AG09309 (cell line): ENCODE measurements at regions not wholly inside any gene's neighbourhood (a gene's known extent, or its start where the extent isn't known, plus 50 kb on each side); places are given as distances from the start of the nearest gene placed in this dataset.

Source experiments
- DNase-seq: peaks from one replicate; pipeline ENCODE4 v3.0.0-alpha.2; 2010; ENCODE audit warnings: low read depth
- H3K4me3 ChIP-seq: 2 replicates; pipeline ENCODE4 v1.5.1; 2011; ENCODE audit warnings: mild to moderate bottlenecking, low read depth, low read length, moderate library complexity; ENCODE audit not compliant: control insufficient read depth
- CTCF ChIP-seq: IDR thresholded peaks from 2 replicates; pipeline ENCODE4 v1.5.1; 2011; ENCODE audit warnings: mild to moderate bottlenecking, low read depth, low read length, inconsistent platforms; ENCODE audit not compliant: insufficient read depth, control insufficient read depth; ENCODE audit errors: missing control alignments

GRCh38 chr7:156101355-156101754 lies 289.1 kb upstream of the SHH start:
- TF ChIP-seq CTCF: no peak
- no peak for DNase-seq
- no peak overlapping the region for H3K4me3 ChIP-seq

GRCh38 chr7:156100086-156100485 lies 287.8 kb upstream of the SHH start:
- DNase-seq: no peak
- TF ChIP-seq CTCF: no peak
- H3K4me3 ChIP-seq: no peak overlapping the region

- no peak for TF ChIP-seq CTCF
- H3K4me3 ChIP-seq: no peak overlapping the region
- DNase-seq: no peak
These were observed 286.8 kb upstream of the SHH start for GRCh38 chr7:156099085-156099484.

- TF ChIP-seq CTCF: no peak
- no peak overlapping the region for H3K4me3 ChIP-seq
- DNase-seq: no peak
These were observed 284.7 kb upstream of the SHH start for GRCh38 chr7:156096771-156097538.

- H3K4me3 ChIP-seq: no peak overlapping the region
- DNase-seq: no peak
- TF ChIP-seq CTCF: no peak
These were observed 283.8 kb upstream of the SHH start for GRCh38 chr7:156095908-156096539.

- no peak for TF ChIP-seq CTCF
- no peak overlapping the region for H3K4me3 ChIP-seq
- DNase-seq: no peak
These were observed 282.3 kb upstream of the SHH start for GRCh38 chr7:156094350-156095146.
